HepG2 (cell line): ENCODE measurements at regions not wholly inside any gene's neighbourhood (a gene's known extent, or its start where the extent isn't known, plus 50 kb on each side); places are given as distances from the start of the nearest gene placed in this dataset.

ENCODE experiments used
- CEBPB ChIP-seq: IDR thresholded peaks from 2 replicates; pipeline ENCODE4 v1.6.1; 2011; ENCODE audit warnings: low read depth, low read length, improper control_type of control experiment, borderline replicate concordance
- KDM5A ChIP-seq: fragments of 200-600 bp; sonication (generic); IDR thresholded peaks from 2 replicates; pipeline ENCODE4 v1.7.0; 2018; ENCODE audit warnings: antibody characterized with exemption, mild to moderate bottlenecking, low read length, borderline replicate concordance
- POLR2A ChIP-seq, 2 experiments: IDR thresholded peaks; 2 replicates each; pipeline ENCODE4 v1.6.1; 2011; ENCODE audit warnings: low read depth in 2 of 2, low read length in 2 of 2, mild to moderate bottlenecking in 1 of 2, moderate library complexity in 1 of 2; ENCODE audit not compliant: insufficient read depth in 1 of 2
- ZNF780A ChIP-seq: sonication (generic); formaldehyde crosslinking; IDR thresholded peaks from 2 replicates; pipeline ENCODE4 v1.8.0; 2022; ENCODE audit warnings: mild to moderate bottlenecking, missing genetic modification reagents, moderate library complexity
- TF ChIP-seq, protein P1 (sequence below): sonication (generic); formaldehyde crosslinking; IDR thresholded peaks from 2 replicates; pipeline ENCODE4 v1.5.0; 2020; ENCODE audit warnings: mild to moderate bottlenecking, missing genetic modification reagents, moderate library complexity
- TF ChIP-seq, protein P2 (sequence below): sonication (generic); formaldehyde crosslinking; IDR thresholded peaks from 2 replicates; pipeline ENCODE4 v1.4.0; 2020; ENCODE audit warnings: missing genetic modification reagents

DNA sequence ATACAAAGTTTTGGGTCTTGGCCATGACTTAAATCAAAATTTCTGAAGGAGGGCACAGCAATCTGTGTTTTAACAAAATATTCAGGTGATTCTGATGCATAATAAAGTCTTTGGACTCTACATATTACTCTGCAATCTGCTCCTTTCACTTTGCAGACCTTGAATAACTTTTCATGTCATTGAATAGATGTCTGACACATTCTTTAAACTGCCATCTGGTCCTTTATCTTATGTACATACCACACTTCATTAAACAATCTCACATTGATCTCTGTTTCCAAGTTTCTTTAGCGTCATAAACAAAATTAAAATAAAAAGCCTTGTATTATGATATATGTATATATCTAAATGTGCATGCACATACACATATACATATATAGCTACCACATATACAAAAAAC, 831.2 kb downstream of the MAFB start:
- TF ChIP-seq, protein P1, sequence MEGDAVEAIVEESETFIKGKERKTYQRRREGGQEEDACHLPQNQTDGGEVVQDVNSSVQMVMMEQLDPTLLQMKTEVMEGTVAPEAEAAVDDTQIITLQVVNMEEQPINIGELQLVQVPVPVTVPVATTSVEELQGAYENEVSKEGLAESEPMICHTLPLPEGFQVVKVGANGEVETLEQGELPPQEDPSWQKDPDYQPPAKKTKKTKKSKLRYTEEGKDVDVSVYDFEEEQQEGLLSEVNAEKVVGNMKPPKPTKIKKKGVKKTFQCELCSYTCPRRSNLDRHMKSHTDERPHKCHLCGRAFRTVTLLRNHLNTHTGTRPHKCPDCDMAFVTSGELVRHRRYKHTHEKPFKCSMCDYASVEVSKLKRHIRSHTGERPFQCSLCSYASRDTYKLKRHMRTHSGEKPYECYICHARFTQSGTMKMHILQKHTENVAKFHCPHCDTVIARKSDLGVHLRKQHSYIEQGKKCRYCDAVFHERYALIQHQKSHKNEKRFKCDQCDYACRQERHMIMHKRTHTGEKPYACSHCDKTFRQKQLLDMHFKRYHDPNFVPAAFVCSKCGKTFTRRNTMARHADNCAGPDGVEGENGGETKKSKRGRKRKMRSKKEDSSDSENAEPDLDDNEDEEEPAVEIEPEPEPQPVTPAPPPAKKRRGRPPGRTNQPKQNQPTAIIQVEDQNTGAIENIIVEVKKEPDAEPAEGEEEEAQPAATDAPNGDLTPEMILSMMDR (CRISPR knock-in tag): no peak
- TF ChIP-seq KDM5A: no peak
- no peak for TF ChIP-seq POLR2A (IDR thresholded peaks at IDR 0.05; ENCODE audit: insufficient read depth in 1 of 2, low read depth in 2 of 2, low read length in 2 of 2)
- no peak for TF ChIP-seq CEBPB
- TF ChIP-seq, protein P2, sequence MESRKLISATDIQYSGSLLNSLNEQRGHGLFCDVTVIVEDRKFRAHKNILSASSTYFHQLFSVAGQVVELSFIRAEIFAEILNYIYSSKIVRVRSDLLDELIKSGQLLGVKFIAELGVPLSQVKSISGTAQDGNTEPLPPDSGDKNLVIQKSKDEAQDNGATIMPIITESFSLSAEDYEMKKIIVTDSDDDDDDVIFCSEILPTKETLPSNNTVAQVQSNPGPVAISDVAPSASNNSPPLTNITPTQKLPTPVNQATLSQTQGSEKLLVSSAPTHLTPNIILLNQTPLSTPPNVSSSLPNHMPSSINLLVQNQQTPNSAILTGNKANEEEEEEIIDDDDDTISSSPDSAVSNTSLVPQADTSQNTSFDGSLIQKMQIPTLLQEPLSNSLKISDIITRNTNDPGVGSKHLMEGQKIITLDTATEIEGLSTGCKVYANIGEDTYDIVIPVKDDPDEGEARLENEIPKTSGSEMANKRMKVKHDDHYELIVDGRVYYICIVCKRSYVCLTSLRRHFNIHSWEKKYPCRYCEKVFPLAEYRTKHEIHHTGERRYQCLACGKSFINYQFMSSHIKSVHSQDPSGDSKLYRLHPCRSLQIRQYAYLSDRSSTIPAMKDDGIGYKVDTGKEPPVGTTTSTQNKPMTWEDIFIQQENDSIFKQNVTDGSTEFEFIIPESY (CRISPR knock-in tag): no peak
- TF ChIP-seq ZNF780A (CRISPR knock-in tag): no peak
